Kidney (tissue), 13 donors: ENCODE measurements at regions not wholly inside any gene's neighbourhood (a gene's known extent, or its start where the extent isn't known, plus 50 kb on each side); places are given as distances from the start of the nearest gene placed in this dataset.

Experiments used
- DNase-seq, 5 donors: peaks; one replicate each; pipeline ENCODE4 v3.0.0-alpha.2; 2013 to 2020
- FAIRE-seq: peaks from 2 replicates; lab custom pipeline; 2012; peaks lifted over from hg19 to GRCh38; lab: Jason Lieb, UNC
- H3K27ac ChIP-seq, 2 donors: one replicate each; pipeline ENCODE4 v1.7.0; 2013; ENCODE audit warnings: low read depth in 2 of 2, low read length in 2 of 2, inconsistent platforms in 1 of 2
- H3K27me3 ChIP-seq: one replicate; pipeline ENCODE4 v1.7.1; 2013; ENCODE audit warnings: low read length, inconsistent platforms; ENCODE audit not compliant: control insufficient read depth, insufficient read depth
- H3K36me3 ChIP-seq, 3 donors: one replicate each; pipeline versions ENCODE4 v1.7.0 to v1.7.1; 2013; ENCODE audit warnings: low read length in 3 of 3, control low read depth in 1 of 3, inconsistent platforms in 1 of 3; ENCODE audit not compliant: insufficient read depth in 3 of 3, control insufficient read depth in 2 of 3
- H3K4me1 ChIP-seq, 3 donors: one replicate each; pipeline versions ENCODE4 v1.7.0 to v1.7.1; 2013; ENCODE audit warnings: low read length in 3 of 3, inconsistent platforms in 1 of 3, low read depth in 1 of 3; ENCODE audit not compliant: control insufficient read depth in 2 of 3, insufficient read depth in 2 of 3
- H3K4me3 ChIP-seq, 3 donors: one replicate each; pipeline versions ENCODE4 v1.7.0 to v1.8.1; 2013; ENCODE audit warnings: low read length in 3 of 3, control low read depth in 1 of 3, inconsistent platforms in 1 of 3
- H3K9ac ChIP-seq, 3 donors: one replicate each; pipeline versions ENCODE4 v1.7.0 to v1.7.1; 2013; ENCODE audit warnings: low read length in 3 of 3, control low read depth in 1 of 3, inconsistent platforms in 1 of 3
- H3K9me3 ChIP-seq, 3 donors: one replicate each; pipeline versions ENCODE4 v1.7.0 to v1.7.1; 2013; ENCODE audit warnings: low read length in 3 of 3, control low read depth in 1 of 3, inconsistent platforms in 1 of 3; ENCODE audit not compliant: control insufficient read depth in 2 of 3, insufficient read depth in 1 of 3
- intact Hi-C: fragments of 100-400 bp; cut with DNase I; formaldehyde crosslinking; loops from one replicate; pipeline ENCODE4 v1.11.1; 2022
- TF ChIP-seq, protein P1 (sequence below): IDR thresholded peaks from 3 replicates; pipeline ENCODE4 v1.5.1; 2012; ENCODE audit warnings: mild to moderate bottlenecking, moderate library complexity, borderline replicate concordance; ENCODE audit not compliant: insufficient read depth; ENCODE audit errors: extremely low read depth
- donor health status: control.
- donor health status: control.
- donor health status: control.
- donor health status: control.
- donor health status: control.
- donor health status: DM: yes; HTN: yes; CAD: no.
- donor health status: Normal renal cell carcinoma (clear cell type).

DNA sequence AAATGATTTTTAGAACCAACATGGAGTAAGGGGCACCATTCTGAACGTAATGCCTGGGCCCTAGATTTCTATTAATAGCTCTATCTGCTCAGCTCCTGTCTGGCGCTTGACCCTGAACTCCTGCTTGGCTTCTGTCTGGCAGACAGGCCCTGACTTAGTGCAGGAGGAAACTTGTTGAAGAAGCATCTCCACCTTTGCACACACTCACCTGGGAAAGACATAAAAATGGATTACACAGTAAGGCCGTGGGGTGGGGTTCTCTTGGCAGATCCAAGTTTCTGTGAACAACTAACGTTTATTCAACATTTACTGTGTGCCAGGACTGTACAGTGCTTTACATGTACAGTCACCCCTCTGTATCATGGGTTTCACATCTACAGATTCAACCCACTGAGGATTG, 62.1 kb upstream of the CNIH3 start:
- no peak overlapping the region for H3K9ac ChIP-seq
- H3K4me1 ChIP-seq, result no peaks in the 10 kb centered on the region
- H3K4me3 ChIP-seq, result no peak overlapping the region
- intact Hi-C loops, result no loop called here
- H3K9me3 ChIP-seq, result no peaks in the 10 kb centered on the region
- no peaks in the 10 kb centered on the region for H3K27me3 ChIP-seq
- DNase-seq (no peak), FAIRE-seq (no peak)
- H3K36me3 ChIP-seq, result no peaks in the 10 kb centered on the region
- TF ChIP-seq, protein P1, sequence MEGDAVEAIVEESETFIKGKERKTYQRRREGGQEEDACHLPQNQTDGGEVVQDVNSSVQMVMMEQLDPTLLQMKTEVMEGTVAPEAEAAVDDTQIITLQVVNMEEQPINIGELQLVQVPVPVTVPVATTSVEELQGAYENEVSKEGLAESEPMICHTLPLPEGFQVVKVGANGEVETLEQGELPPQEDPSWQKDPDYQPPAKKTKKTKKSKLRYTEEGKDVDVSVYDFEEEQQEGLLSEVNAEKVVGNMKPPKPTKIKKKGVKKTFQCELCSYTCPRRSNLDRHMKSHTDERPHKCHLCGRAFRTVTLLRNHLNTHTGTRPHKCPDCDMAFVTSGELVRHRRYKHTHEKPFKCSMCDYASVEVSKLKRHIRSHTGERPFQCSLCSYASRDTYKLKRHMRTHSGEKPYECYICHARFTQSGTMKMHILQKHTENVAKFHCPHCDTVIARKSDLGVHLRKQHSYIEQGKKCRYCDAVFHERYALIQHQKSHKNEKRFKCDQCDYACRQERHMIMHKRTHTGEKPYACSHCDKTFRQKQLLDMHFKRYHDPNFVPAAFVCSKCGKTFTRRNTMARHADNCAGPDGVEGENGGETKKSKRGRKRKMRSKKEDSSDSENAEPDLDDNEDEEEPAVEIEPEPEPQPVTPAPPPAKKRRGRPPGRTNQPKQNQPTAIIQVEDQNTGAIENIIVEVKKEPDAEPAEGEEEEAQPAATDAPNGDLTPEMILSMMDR, result no peak
- no peak overlapping the region for H3K27ac ChIP-seq

DNA sequence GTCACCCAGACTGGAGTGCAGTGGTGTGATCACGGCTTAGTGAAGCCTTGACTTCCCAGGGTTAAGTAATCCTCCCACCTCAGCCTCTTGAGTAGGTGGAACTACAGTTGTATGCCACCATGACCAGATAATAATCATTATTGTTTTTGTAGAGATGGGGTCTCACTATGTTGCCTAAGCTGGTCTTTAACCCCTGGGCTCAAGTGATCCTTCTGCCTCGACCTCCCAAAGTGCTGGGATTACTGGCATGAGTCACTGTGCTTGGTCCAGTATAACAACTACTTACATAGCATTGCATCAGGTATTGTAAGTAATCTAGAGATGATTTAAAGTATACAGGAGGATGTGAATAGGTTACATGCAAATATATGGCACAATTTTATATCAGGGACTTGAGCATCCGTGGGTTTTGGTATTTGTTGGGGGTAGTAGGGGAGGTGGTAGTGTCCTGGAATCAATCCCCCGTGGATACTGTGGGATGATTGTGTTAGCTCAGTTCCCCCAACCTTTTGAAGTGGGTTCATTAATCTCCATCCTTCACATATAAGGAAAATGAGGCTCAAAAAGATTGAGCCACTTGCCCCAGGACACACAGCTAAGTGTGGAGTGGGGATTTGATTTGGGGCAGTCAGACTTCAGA, 61.4 kb upstream of the CNIH3 start:
- Histone ChIP-seq H3K4me3 (no peak overlapping the region), H3K36me3 (no peaks in the 10 kb centered on the region)
- TF ChIP-seq, protein P1, result no peak

DNA sequence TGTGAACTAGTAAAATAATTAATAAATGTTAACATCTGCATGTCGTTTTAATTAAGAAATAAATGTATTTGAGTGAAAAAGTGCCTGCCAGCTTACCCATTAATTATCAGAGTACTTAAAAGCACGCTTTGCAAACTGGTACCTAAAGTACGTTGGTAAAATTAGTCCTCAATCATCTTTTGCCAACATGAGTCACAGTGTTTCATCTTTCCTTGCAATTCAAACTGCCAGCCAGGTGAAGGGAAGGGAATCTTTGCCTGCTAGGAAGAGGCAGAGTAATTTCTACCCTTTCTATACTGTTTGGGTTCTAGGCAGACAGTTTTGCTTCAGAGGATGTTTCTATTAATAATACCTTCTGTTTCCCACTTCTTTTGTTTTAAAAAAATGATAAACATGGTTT, 57.2 kb upstream of the CNIH3 start:
- Histone ChIP-seq H3K9me3 (no peaks in the 10 kb centered on the region), H3K4me3 (no peak overlapping the region), H3K4me1 (no peaks in the 10 kb centered on the region), H3K27ac (no peak overlapping the region), H3K27me3 (no peaks in the 10 kb centered on the region), H3K9ac (no peak overlapping the region), H3K36me3 (no peaks in the 10 kb centered on the region)
- FAIRE-seq (no peak), DNase-seq (no peak)
- intact Hi-C loops, result no loop called here
- TF ChIP-seq, protein P1, result no peak

More for the DNA sequence above, 61.4 kb upstream of the CNIH3 start:
- DNase-seq (no peak), FAIRE-seq (no peak)
- intact Hi-C loops, result no loop called here
- no peaks in the 10 kb centered on the region for H3K27me3 ChIP-seq
- H3K27ac ChIP-seq, result no peak overlapping the region
- H3K4me1 ChIP-seq, result no peaks in the 10 kb centered on the region
- no peak overlapping the region for H3K9ac ChIP-seq
- no peaks in the 10 kb centered on the region for H3K9me3 ChIP-seq
